D341Med (cell line): ENCODE measurements at regions not wholly inside any gene's neighbourhood (a gene's known extent, or its start where the extent isn't known, plus 50 kb on each side); places are given as distances from the start of the nearest gene placed in this dataset.
A peak's percentile ranks its signal among the peaks of the same experiment; 100 is the strongest.
"Not testable (repeated sequence)": the region's sequence is repeated elsewhere in the genome, so short reads cannot be mapped to it uniquely, and the experiment has no call there.

ENCODE experiments used
- DNase-seq: peaks from one replicate; pipeline ENCODE4 v3.0.0; 2012; ENCODE audit warnings: low spot score

DNA sequence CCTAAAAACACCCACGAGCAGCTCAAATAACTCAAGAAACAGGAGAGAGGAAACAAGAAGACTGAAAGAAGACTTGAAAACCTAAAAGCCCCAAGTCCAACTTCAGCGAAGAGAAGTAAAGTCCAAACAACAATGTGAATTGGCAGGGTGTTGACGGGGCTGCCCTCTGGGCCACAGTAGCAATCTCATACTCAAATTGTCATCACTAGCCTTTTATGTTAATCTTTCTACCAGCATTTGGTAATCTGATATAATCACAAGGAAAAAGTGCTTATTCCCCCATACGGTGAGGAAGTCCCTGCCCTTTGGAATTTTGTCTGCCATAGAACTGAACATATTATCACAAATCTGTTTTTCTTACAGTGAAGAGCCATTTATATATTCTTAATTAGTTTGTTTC lies 51.5 kb upstream of the IFNE start:
- DNase-seq: no peak

GRCh38 chr9:21535396-21535795 lies 53.3 kb upstream of the IFNE start:
- DNase-seq: no peak

DNA sequence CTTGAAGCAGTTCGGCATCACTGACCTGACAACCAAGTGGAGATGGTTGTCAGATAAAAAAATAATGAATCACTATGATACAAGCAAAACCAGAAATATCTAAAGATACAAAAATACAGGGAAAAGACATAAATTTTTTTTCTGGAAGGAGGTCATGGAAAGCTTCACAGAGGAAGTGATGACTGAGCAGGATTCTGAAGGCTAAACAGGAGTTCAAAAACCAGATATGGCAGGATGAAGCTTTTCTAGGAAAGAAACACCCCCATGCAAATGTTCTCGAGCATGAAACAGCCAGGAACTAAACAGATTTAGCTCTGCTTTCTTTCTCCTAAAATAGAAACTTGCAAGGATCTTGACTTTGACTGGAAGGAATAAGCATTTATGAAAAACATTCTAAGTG lies 60.7 kb upstream of the IFNE start:
- DNase-seq: no peak

DNA sequence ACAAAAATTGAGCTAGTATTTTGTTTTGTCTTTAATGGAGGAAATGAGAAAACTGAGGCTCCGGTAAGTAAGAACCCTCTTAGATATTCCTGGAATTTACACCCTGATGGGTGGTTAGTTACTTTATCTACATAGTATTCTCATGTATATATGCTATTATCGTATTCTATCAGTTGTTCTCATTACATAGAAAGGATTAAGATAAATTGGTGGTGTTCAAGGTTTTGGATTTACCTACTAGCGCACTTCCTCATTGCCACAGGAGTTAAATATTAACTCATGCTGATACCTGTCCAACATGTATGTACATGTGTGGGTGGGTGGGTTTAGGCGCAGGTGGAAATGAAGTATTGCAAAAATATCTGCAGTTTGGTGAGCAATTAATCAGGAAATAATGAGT lies 61.1 kb upstream of the IFNE start:
- no peak for DNase-seq

DNA sequence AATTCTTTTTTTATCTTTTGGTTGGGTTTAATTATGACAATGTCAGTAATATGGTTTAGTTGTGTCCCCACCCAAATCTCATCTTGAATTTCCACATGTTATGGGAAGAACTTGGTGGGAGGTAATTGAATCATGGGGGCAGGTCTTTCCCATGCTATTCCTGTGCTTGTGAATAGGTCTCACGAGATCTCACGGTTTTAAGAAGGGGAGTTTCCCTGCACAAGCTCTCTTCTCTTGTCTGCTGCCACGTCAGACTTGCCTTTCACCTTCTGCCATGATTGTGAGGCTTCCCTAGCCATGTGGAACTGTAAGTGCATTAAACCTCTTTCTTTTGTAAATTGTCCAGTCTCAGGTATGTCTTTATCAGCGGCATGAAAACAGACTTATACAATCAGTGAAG lies 61.7 kb upstream of the IFNE start:
- DNase-seq: not testable (repeated sequence)

GRCh38 chr9:21546949-21547348 lies 64.8 kb upstream of the IFNE start:
- DNase-seq: no peak

- no peak for DNase-seq
These were observed 67.2 kb upstream of the IFNE start for GRCh38 chr9:21549251-21549765.

- DNase-seq: no peak
These were observed 67.8 kb upstream of the IFNE start for GRCh38 chr9:21549890-21550289.

GRCh38 chr9:21550392-21550791 lies 68.3 kb upstream of the IFNE start:
- DNase-seq: no peak

- no peak for DNase-seq
These were observed 69.3 kb upstream of the IFNE start for GRCh38 chr9:21551401-21551800.

DNA sequence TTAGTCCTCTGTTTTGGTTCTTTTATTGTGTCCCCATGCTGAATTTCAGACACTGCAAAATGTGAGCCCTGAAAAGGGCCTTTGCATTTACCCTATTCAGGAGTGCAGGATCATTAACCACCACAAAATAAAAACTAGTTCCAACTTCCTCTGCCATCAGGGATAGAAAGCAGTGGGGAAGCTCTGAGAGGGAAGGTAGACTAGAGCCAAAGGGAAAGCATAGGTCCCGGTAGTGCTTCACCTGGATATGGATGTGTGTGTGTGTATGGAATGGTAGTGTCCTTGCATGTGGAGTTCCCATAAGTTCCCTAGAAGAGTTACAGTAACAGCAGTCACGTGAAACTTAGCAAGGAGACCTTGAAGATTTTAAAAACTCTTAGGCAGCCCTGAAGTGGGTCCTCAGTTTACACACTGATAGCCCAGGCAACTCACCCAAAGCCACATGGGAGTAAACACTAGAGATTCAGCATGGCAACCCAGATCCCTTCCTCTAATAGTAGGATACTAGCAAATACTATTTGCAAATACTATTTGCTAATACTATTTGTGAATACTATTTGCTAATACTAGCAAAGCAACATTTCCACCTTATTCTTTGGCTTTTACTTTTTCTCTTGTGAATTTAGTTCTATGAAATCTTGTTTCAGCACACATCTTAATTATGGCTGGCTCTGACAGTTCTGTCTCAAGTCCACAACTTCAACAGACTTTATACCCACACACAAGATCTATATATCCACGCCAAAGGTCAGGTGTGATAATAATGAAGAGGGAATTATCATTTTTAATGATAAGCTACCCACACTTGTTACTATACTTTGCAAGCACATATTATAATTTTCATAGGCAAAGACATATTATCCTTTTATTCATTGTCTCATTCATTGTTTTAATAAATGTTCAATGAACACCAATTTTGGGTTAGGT lies 70.4 kb upstream of the IFNE start:
- DNase-seq: no peak

DNA sequence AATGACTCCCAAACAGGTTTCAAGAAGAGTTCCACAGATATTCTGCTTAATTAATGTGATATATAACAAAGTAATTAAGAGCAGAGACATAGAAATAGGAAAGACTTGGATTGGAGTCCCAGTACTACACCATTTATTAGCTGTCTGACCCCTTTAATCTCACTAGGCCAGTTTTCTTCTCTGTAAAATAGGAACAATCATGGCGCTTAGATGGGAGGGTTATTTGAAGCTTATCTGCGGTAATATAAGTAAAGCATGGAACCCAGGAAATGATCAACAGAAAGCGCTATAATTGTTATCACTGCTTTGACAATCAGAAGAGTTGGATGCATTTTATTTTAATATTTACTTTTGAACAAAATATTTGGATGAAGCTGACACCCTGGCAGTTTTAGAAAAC lies 71.3 kb upstream of the IFNE start:
- DNase-seq: no peak

- no peak for DNase-seq
These were observed 72.7 kb upstream of the IFNE start for GRCh38 chr9:21554813-21555212.

GRCh38 chr9:21555911-21556310 lies 73.8 kb upstream of the IFNE start:
- no peak for DNase-seq

DNA sequence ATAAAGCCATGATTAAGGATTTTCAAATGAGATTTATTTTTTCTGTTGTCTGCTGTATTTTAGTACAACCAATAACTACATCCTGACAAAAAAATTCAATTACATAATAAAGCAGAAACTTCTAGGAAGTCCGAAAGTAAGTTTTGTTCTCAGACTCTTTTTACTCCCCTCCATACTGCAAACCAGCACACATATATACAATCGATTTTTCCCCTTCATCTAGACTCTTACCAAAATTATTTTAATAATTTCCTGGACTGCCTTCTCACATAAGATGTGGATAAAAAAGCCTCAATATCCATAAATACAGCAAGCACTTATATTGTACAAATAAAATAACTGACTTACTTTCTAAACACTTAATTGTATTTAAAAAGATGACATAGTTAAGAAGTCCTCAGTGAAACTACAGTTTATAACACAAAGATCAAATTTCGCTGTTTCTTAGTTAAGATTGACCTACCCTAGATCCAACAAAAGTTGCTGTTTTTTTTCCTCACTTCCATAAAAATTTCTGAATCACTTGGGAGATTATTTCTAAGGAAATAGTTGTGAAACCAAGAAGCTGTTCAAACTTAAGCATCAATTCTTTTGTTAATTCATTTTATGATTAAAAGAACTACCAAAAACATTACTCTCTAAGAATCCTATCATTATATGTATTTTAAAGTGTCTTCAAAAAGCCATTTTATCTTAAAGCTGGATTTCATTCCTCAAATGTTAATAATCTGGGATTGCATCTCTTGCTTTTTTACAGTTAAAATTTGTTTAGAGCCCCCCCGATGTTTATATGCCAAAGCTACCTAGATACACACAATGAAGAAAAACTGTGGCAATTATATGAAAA lies 74.7 kb upstream of the IFNE start:
- DNase-seq: no peak

GRCh38 chr9:21557428-21557768 lies 75.3 kb upstream of the IFNE start:
- DNase-seq: no peak

DNA sequence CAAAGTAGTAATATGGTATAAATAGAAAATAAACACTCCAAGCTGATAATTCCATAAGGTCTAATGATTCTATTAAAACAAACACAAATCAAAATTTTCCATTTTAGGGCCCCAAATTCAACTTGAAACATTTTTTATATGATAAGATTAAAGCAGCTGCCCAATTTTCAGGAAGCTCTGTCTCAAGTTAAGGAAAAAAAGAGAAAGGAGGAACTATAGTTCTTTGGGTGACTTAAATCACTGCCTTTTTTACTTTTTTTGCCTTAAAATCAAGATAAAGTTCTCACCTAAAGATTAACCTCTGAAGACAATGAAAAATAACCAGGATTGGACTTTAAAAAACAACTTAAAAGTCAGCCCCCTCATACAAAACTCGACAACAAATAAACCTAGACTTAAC lies 76.0 kb upstream of the IFNE start:
- DNase-seq: no peak

DNA sequence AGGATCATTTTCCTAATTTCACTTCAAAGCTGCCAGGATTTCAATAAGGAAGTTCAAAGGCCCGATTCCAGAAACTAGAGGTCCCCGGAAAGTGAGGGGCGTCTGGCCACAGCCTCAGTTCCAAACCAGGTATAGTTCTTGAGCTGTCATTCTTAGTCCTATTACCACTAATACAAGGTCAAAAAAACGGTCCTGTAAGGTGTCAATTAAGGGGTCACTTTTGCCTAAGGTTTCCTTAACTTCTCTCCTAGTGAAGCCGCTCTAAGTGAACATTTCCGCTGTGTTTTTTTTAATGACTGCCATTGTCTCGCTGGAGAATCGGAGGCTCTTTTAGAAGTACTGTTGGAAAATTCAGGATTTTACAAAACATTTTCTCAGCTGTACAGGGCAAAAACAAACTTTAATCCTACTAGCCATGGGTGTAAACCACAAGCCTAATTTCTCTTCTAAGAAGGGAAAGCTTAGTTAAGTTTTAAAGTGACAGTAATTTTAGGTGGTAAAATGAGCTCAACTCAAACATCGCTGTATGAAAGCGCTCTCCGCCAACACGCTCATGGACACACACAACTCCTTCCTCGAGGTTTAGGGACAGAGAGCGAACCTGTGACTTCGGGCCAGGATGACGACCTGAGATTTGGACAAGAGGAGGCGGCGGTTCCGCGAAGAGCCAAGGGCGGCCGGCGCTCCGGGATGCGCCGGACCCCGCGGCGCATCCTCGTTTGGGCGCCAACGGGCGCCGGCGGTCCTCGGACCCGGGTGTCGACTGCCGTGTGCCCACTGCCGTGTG lies 76.7 kb upstream of the IFNE start:
- peak; percentile 46 for DNase-seq

DNA sequence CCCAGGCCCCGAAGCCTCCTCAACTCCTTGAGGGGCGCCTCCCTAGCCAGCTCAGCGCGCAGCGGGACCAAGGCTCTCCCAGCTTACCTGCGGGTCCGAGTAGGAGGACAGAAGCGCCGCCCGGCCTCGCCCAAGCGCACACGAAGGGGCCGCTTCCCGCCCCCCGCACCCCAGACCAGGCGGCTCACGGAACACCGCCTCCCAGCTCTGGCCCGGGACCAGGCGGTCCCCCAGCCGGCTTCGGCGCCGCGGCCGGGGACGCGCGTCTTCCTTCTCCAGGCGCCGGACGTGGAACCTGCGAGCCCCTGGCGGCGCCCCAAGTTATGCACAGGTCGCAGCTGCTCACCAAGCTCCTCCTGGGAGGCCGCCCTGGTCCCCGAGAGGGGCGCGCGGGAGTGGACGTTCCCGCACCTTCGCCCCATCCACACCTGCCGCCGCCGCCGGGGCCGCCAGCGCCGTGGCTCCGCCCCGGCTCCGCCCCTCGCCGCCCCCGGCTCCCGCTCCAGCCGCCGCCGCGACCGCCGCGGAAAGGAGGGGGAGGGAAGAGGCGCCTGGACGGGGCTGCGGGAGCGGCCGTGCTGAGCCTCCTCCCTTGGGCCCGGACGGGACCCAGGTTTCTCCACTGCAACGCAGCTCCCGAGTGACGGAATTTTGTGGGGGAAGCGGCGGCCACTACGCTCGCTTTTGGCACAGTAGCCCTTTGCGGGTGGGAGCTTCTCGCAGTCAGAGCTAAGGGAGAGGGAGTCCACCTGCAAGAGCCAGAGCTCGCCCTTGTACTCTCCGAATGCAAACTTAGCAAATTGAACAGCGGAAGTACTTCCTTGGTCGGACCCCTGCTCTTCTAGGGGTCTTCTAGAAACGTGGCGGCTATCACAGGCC lies 77.5 kb upstream of the IFNE start:
- peak; percentile 51 for DNase-seq

DNA sequence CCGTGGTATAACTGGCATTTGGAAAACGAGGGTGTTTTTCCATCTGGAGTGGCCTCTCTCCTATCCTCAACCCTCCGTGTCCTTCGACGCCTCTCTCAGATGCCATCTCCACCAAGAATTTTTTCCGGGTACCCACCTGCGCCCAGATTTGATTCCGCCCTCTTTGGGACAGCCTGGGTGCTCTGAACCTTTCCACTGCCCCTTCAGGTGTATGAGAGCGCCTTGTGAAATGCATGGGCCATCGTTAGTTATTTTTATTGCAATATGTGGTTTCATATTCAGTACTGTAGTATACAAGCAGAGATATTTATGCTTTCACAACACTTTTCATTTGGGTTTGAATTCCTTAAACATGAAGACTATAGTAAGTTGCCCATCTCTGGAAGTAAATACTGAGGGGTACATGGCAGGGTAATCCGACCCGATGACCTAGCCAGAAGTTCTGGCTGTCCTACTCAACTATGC lies 78.2 kb upstream of the IFNE start:
- DNase-seq: no peak

- DNase-seq: no peak
These were observed 79.4 kb upstream of the IFNE start for GRCh38 chr9:21561502-21561901.
